Stimulated activated CD4-positive, alpha-beta T cell treated with anti-CD3 and anti-CD28 coated beads, Interleukin-12 subunit alpha, Interleukin-12 subunit beta, amount 100 ng/mL, for 48 hours (primary cell): ENCODE measurements at regions not wholly inside any gene's neighbourhood (a gene's known extent, or its start where the extent isn't known, plus 50 kb on each side); places are given as distances from the start of the nearest gene placed in this dataset.
"Not testable (repeated sequence)": the region's sequence is repeated elsewhere in the genome, so short reads cannot be mapped to it uniquely, and the experiment has no call there.

Source experiments
- DNase-seq, 3 donors: peaks; one replicate each; pipeline ENCODE4 v3.0.0-alpha.2; 2020; ENCODE audit warnings: low read depth in 2 of 3, low spot score in 1 of 3

GRCh38 chr3:110506890-110507289 lies 564.7 kb upstream of the NECTIN3 start:
- no peak for DNase-seq

DNA sequence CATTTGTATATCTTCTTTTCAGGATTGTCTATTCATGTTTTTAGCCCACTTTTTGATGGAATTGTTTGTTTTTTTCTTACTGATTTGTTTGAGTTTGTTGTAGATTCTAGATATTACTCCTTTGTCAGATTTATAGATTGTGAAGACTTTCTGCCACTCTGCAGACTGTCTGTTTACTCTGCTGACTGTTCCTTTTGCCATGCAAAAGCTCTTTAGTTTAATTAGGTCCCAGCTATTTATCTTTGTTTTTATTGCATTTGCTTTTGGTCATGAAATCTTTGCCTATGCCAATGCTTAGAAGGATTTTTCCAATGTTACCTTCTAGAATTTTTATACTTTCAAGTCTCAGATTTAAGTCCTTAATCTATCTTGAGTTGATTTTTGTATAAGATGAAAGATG lies 564.0 kb upstream of the NECTIN3 start:
- DNase-seq: not testable (repeated sequence)

GRCh38 chr3:110512961-110513360 lies 558.7 kb upstream of the NECTIN3 start:
- no peak for DNase-seq

DNA sequence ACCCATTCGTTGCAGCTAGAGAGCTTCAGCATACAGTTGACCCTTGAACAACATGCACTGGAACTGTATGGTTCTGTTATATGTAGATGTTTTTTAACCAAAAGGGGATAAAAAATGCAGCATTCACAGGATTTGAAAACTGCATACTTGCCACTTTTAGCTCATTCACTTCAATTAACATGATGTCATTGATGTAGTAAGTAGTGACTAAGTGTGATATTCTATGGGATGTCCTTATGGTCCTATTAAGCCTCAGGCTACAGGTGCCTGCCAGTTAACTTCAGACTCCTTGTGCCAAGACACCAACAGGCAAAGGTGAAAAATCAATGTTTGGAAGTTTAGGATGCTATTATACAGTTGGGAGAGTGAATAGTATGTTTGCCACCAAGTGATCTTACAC lies 553.6 kb upstream of the NECTIN3 start:
- no peak for DNase-seq

GRCh38 chr3:110519071-110519470 lies 552.5 kb upstream of the NECTIN3 start:
- DNase-seq: no peak

DNA sequence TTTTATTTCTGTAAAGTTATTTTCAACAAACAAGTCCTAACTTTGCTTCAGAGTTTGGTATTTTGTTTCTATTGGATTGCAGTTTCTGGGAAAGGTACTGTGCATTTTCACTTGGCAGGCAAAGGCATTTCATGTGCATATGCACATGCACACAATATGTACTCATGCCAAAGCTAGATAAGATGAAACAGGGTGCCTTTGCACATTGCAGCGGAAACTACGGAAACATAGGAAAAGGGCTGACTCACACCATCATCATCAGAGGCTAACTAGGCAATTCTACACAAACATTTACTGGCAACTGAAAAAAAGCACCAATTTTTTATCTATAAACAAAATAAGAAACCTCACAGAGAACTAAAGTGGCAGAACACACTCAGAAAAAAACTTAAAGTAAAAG lies 550.6 kb upstream of the NECTIN3 start:
- DNase-seq: no peak

- DNase-seq: not testable (repeated sequence)
These were observed 546.0 kb upstream of the NECTIN3 start for GRCh38 chr3:110525558-110526064.

DNA sequence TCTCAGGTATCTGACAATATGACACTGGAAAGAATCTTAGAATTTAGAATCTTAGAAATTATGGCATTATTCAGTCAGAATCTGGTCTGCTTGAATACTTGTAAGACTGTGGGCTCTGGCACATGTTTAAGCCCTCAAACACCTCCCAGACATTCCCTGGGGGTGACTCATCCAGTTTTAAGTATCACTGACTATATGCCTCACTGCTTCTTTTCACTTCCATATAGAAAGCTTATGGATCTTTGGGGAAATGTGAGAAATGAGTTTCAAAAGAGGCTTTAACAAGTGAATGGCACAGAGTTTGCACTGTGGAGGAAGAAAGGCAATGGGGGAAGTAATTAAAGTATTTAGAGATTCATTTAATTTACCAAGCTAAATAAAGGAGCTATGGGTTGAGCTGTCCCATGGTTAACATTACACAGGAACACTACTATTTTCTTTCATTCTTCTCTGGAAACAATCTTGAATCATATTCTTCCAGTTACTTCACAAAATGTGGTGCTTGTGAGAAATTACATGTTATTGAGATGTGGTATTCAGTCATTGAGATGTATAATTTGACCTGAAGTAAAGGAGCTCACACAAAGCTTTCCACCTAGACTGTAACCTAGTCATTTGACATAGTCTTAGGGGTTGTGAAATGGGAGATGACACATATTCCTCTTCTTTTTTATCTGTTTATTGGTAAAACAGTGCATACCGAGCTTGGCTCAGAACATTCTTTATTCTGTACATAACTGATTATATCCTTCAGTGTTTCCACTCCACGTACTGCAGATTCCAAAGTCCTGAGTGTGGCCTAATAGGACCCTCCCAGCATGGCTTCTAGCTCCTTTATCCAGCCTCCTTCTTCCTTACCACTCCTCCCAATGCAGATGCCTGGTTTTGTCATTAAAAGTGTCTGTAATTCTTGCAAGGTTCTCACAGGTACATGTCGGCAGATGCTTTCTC lies 544.6 kb upstream of the NECTIN3 start:
- DNase-seq: no peak

DNA sequence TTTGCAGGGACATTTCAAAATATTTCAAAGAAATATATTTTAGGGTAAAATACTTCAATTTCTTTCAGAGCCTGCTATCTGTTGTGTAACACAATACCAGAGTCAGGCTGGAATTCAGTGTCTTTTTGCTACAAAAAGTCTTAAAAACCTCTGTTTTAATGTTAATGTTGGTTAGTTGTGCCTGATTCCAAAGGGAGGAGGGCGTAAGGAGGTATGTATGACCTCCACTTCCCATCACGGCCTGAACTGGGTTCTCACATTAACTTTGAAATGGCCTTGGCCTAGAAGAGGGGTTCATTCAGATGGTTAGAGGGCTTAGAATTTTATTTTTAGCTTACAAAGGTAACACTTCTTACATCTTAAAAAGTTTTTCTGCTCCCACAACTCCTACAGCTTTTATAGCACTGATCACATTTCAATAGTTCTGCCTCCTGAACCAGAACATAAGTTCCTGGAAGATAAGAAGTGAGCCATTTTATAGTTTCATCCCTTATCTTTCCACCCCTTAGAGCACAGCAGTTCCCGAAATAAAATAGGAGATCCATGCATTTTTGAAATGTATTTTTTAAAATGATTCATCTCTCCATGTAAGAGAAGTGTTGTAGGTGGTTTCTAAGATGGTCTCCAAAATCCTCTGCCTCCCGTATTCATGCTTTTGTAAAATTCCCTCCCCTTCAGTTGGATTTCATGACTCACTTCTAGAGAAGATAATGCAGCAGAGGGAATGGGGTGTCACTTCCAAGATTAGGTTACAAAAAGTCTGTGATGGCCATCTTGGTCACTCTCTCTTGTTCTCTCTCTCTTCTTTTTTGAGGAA lies 543.1 kb upstream of the NECTIN3 start:
- no peak for DNase-seq

DNA sequence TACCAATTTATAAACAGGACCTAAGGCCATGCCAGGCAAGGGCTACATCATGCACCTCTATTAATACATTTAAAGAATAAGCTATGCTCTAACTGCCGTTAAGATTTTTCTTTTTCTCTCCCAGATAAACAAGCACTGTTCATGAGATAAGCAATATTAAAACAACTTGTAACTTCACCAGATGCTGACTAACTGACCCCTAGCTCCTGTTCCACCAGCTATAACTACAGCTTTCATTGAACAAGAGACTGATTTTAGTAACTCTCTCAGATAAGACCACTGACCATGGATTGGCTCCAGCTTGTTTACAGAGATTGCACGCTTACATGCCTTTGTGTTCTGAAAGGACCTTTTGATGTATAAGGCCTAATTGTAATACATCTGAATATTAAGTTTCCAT lies 540.7 kb upstream of the NECTIN3 start:
- no peak for DNase-seq

- DNase-seq: no peak
These were observed 538.5 kb upstream of the NECTIN3 start for GRCh38 chr3:110533089-110533488.

GRCh38 chr3:110542552-110543150 lies 529.0 kb upstream of the NECTIN3 start:
- DNase-seq: no peak

DNA sequence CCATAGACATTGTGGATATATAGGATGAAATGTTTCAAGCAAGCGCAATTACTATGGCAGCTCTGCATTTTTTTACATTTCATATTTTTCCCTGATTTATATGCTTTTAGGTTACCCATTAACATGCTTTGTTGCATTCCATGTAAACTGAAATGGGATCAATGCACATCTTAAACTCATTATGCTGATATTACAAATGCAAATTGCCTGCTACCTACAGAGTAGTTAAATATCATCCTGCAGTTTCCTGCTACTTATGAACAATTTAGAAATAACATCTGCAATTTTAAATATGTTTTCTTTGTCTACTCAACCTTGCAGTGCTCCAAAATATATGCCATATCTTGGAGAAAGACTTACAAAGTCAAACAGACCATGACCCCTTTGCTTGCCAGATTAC lies 526.9 kb upstream of the NECTIN3 start:
- DNase-seq: no peak

- no peak for DNase-seq
These were observed 521.1 kb upstream of the NECTIN3 start for GRCh38 chr3:110550511-110550910.

GRCh38 chr3:110562621-110563020 lies 509.0 kb upstream of the NECTIN3 start:
- DNase-seq: no peak

- no peak for DNase-seq
These were observed 506.9 kb upstream of the NECTIN3 start for GRCh38 chr3:110564674-110565073.

DNA sequence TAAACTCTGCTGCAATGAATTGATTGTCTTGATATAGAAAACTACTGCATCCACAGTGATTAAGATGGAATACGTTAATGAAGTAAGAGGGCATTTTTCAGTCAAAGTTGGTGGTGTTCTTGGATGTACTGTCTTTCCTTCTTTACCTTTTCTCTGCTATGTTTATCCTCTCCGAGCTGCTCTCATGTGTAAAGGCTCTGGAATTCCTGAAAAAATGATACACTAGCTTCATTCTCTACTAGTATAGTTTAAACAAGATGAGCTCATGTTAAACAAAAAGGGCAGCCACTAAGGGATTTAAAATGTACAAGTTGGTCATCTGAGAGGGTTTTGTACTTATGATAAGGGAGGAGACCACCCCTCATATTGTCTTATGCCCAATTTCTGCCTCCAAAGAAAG lies 504.6 kb upstream of the NECTIN3 start:
- DNase-seq: no peak

DNA sequence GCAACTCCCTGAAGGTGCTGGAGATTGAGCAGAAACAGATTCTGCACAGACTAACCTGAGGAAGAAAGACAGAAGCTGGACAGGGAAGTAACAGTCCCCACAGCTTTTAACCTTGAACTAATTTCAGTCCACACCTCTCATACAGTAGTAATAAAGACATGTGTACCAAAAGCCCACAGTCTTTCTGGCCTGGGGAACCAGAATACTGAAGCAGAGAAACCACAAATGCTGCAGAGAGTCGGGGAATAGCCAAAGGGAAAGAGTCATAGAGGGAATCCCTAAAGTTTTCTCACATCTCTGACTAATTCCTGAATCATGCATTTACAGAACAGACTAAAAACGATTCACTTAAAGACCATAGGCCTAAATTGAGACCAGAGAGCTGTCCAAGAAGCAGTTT lies 503.4 kb upstream of the NECTIN3 start:
- no peak for DNase-seq

GRCh38 chr3:110569073-110569472 lies 502.5 kb upstream of the NECTIN3 start:
- DNase-seq: no peak

- no peak for DNase-seq
These were observed 495.9 kb upstream of the NECTIN3 start for GRCh38 chr3:110575702-110576101.

- DNase-seq: no peak
These were observed 494.7 kb upstream of the NECTIN3 start for GRCh38 chr3:110576960-110577359.

DNA sequence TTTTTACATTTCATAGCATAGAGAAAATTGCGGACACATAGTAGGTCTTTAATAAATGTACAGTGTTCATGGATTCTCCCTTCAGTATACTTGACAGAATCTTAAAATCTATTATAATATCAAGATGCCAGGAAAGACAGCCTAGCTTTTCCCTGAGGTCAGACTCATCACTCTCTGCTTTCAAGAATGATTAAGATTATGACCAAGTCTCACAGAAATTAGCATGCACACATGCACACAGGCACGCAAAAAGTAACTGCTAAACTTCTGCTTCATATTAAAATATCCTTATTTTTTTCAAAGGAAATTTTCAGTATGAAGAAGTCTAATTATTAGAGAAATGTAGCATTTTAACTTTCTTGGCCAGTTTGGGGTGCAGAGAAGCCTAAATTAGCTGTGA lies 493.8 kb upstream of the NECTIN3 start:
- no peak for DNase-seq
